ENCODE measurements at regions not wholly inside any gene's neighbourhood (a gene's known extent, or its start where the extent isn't known, plus 50 kb on each side); places are given as distances from the start of the nearest gene placed in this dataset.

DNA sequence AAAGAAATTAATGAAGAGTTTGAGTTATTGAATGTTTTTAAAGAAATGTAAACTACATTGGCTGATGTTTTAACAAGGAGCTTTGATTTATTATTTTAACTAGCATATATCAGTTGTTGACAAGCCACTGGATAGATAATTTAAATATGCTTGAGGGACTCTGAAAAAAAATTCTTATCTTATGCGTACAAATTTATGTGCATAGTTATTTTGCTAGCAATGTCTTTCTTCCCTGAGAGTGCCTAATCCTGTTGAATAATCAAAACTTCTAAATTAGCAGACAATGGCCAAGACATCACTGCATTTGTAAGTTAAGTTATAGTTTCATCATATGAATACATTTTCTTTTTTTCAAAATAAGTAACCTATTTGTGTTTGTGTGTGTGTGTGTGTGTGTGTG, 342.3 kb downstream of the MED10 start:
- TF ChIP-seq, protein P1, sequence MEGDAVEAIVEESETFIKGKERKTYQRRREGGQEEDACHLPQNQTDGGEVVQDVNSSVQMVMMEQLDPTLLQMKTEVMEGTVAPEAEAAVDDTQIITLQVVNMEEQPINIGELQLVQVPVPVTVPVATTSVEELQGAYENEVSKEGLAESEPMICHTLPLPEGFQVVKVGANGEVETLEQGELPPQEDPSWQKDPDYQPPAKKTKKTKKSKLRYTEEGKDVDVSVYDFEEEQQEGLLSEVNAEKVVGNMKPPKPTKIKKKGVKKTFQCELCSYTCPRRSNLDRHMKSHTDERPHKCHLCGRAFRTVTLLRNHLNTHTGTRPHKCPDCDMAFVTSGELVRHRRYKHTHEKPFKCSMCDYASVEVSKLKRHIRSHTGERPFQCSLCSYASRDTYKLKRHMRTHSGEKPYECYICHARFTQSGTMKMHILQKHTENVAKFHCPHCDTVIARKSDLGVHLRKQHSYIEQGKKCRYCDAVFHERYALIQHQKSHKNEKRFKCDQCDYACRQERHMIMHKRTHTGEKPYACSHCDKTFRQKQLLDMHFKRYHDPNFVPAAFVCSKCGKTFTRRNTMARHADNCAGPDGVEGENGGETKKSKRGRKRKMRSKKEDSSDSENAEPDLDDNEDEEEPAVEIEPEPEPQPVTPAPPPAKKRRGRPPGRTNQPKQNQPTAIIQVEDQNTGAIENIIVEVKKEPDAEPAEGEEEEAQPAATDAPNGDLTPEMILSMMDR (IDR thresholded peaks at IDR 0.05; ENCODE audit: poor library complexity, severe bottlenecking): no peak
- TF ChIP-seq POLR2AphosphoS5 (IDR thresholded peaks at IDR 0.05): no peak
- no peak for TF ChIP-seq RAD21 (conservative IDR thresholded peaks at IDR 0.05)
- no peak for TF ChIP-seq EP300 (conservative IDR thresholded peaks at IDR 0.05; ENCODE audit: poor library complexity, severe bottlenecking)

All from neural cell (in vitro differentiated cells).